Stimulated activated CD8-positive, alpha-beta memory T cell treated with anti-CD3 and anti-CD28 coated beads, Interleukin-12 subunit alpha, Interleukin-12 subunit beta, amount 100 ng/mL, for 4 hours (primary cell): ENCODE measurements at regions not wholly inside any gene's neighbourhood (a gene's known extent, or its start where the extent isn't known, plus 50 kb on each side); places are given as distances from the start of the nearest gene placed in this dataset.

Source experiments
- DNase-seq: peaks from one replicate; pipeline ENCODE4 v3.0.0-alpha.2; 2020; ENCODE audit warnings: low read depth

GRCh38 chr17:79314617-79315357 is 240.2 kb downstream of the ENGASE start:
- DNase-seq: no peak

- DNase-seq: no peak
Observed at GRCh38 chr17:79311373-79311772, 236.7 kb downstream of the ENGASE start.

- DNase-seq: no peak
Observed at GRCh38 chr17:79306424-79307318, 232.0 kb downstream of the ENGASE start.

GRCh38 chr17:79305768-79306423 is 231.3 kb downstream of the ENGASE start:
- no peak for DNase-seq

- DNase-seq: no peak
Observed at GRCh38 chr17:79305376-79305767, 230.7 kb downstream of the ENGASE start.

- DNase-seq: no peak
Observed at GRCh38 chr17:79304884-79305283, 230.3 kb downstream of the ENGASE start.

GRCh38 chr17:79303641-79304205 is 229.1 kb downstream of the ENGASE start:
- DNase-seq: no peak

GRCh38 chr17:79301469-79301868 is 226.8 kb downstream of the ENGASE start:
- DNase-seq: no peak

GRCh38 chr17:79299349-79299748 is 224.7 kb downstream of the ENGASE start:
- DNase-seq: no peak

- no peak for DNase-seq
Observed at GRCh38 chr17:79298799-79299198, 224.2 kb downstream of the ENGASE start.

- no peak for DNase-seq
Observed at GRCh38 chr17:79296243-79296642, 221.6 kb downstream of the ENGASE start.

- no peak for DNase-seq
Observed at GRCh38 chr17:79295307-79295706, 220.7 kb downstream of the ENGASE start.

GRCh38 chr17:79294459-79295071 is 219.9 kb downstream of the ENGASE start:
- no peak for DNase-seq

GRCh38 chr17:79292501-79292900 is 217.9 kb downstream of the ENGASE start:
- DNase-seq: no peak

GRCh38 chr17:79291391-79291790 is 216.8 kb downstream of the ENGASE start:
- no peak for DNase-seq

- DNase-seq: no peak
Observed at GRCh38 chr17:79290726-79291125, 216.1 kb downstream of the ENGASE start.

GRCh38 chr17:79288950-79289349 is 214.3 kb downstream of the ENGASE start:
- DNase-seq: no peak

GRCh38 chr17:79286440-79286839 is 211.8 kb downstream of the ENGASE start:
- no peak for DNase-seq

- no peak for DNase-seq
Observed at GRCh38 chr17:79285973-79286372, 211.3 kb downstream of the ENGASE start.

- no peak for DNase-seq
Observed at GRCh38 chr17:79282294-79282693, 207.7 kb downstream of the ENGASE start.

GRCh38 chr17:79281803-79282202 is 207.2 kb downstream of the ENGASE start:
- no peak for DNase-seq
